WERI-Rb-1 (cell line): ENCODE measurements at regions not wholly inside any gene's neighbourhood (a gene's known extent, or its start where the extent isn't known, plus 50 kb on each side); places are given as distances from the start of the nearest gene placed in this dataset.
A peak's percentile ranks its signal among the peaks of the same experiment; 100 is the strongest.

Experiments used
- DNase-seq: peaks from one replicate; pipeline ENCODE4 v3.0.0-alpha.2; 2020
- H3K27ac ChIP-seq: fragments of 250-450 bp; sonication (Bioruptor Pico); 2 replicates; pipeline ENCODE4 v1.5.1; 2020; ENCODE audit warnings: mild to moderate bottlenecking, moderate library complexity
- H3K27me3 ChIP-seq: fragments of 250-450 bp; sonication (Bioruptor Pico); 2 replicates; pipeline ENCODE4 v1.5.1; 2021; ENCODE audit warnings: mild to moderate bottlenecking, low read depth, moderate library complexity; ENCODE audit not compliant: insufficient read depth, severe bottlenecking
- H3K36me3 ChIP-seq: fragments of 250-450 bp; sonication (Bioruptor Pico); 2 replicates; pipeline ENCODE4 v1.5.1; 2020; ENCODE audit warnings: mild to moderate bottlenecking, moderate library complexity
- H3K4me3 ChIP-seq: 2 replicates; pipeline ENCODE4 v1.5.1; 2011; ENCODE audit warnings: low read depth, mild to moderate bottlenecking, control low read depth, low read length
- H3K9me3 ChIP-seq: fragments of 250-450 bp; sonication (Bioruptor Pico); 2 replicates; pipeline ENCODE4 v1.5.1; 2021; ENCODE audit warnings: mild to moderate bottlenecking, moderate library complexity; ENCODE audit not compliant: severe bottlenecking
- CTCF ChIP-seq: IDR thresholded peaks from 2 replicates; pipeline ENCODE4 v1.5.1; 2011; ENCODE audit warnings: low read depth, mild to moderate bottlenecking, control low read depth, inconsistent platforms, low read length

DNA sequence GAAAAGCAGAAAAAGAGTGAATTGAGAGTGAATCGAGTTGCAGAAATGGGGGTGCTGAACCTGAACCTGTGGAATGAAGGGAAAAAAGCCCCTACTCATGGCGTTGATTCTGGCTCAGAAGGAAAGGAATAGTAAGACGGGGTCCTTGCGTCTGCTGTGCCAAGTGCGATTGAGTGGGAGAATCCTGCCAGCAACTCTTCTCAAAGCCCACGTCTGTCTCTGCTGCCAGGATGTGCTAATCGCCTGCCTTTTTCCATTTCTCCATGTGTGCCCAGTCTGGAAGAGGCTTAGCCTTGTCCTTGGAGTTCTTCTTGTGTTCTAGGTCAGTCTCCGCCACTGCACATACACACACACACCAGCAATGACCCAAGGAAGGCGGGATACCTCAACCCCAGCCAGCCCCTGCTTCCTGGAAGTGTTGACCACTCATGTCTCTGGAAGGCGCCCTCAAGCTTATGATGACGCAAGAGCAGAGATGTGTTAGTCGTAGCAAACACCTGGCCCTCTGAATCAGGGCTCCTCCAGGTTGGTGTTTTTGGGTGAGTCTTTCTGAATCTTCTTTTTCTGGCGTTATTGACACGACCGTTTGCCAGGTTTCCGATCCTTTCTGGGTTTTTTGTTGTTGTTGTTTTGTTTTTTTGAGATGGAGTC, 262.4 kb upstream of the PROK2 start:
- Histone ChIP-seq H3K4me3 (no peak overlapping the region), H3K27ac (no peak overlapping the region), H3K9me3 (no peaks in the 10 kb centered on the region), H3K27me3 (no peaks in the 10 kb centered on the region), H3K36me3 (no peaks in the 10 kb centered on the region)
- no peak for TF ChIP-seq CTCF
- DNase-seq, result no peak

DNA sequence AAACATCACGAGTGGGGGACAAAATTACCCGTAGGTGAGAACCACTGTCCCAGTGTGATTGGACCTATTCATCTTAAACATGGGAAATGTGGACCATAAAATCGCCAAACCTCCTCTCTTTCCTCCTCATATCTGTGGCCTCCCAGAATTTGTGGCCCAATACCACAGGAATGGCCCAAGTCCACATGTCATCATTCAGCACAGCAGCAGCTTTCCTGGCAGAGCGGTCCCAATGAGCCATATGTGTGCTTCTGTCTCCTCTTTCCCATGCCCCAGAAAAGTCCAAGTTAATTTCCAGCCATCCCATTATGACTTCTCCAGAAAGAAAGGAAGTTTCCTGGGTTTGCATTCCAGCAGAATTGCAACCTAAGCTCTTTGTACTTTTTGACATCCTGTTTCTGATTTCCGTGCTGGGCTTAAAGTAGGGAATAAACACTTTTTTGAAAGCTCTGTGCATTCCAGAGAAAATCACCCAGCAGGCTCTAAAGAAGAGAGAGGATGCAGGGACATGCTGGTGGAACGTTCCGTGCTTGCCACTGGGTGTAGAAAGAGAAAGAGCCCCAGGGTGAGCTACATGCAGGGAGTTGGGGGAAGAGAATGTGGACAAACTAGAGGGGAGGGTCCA, 259.4 kb upstream of the PROK2 start:
- no peak overlapping the region for H3K4me3 ChIP-seq
- no peak for DNase-seq
- TF ChIP-seq CTCF, result no peak

DNA sequence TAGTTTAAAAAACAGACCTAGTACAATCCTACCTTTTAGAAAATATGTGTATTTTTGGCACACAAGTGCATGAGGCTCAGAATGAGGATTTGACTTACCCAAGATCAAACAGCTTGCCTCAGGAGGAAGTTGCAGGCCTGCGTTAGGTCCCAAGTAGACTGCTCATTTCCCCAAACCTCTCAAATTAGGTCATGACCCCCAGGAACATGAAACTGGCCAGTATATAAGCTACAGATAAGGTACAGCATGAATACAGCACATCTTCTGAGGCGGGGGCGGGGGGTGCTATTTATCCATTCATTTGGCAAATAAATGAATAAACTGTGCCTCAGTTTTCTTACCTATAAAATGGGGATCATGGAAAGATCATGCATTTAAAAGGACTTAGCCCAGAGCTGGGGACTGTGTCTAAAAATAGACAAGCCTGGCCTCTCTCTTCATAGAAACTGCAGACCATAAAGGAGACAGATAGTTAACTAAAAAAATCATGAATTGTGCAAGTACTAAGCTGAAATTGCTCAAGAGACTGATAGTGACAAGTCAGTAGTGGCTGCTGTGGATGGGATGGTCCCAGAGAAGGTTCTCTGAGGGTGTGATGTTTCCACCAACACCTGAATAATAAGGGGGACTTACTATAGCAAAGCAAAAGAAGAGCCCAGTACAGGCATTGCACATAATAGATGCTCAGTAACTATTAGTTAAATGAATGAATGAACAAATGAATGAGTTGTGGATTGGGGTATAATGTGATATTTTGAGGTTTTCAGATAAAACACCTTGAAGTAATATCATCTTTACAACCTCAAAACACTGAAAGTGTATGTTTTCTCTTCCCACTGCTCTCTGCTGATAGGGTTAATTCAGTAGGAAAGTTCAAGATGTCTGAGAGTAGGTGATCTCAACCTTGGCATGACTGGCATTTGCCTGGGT, 258.5 kb upstream of the PROK2 start:
- Histone ChIP-seq H3K27ac (no peak overlapping the region), H3K4me3 (no peak overlapping the region), H3K9me3 (no peaks in the 10 kb centered on the region), H3K27me3 (no peaks in the 10 kb centered on the region), H3K36me3 (no peaks in the 10 kb centered on the region)
- TF ChIP-seq CTCF, result no peak
- DNase-seq, result no peak

More for the DNA sequence above, 259.4 kb upstream of the PROK2 start:
- Histone ChIP-seq H3K36me3 (no peaks in the 10 kb centered on the region), H3K27me3 (no peaks in the 10 kb centered on the region), H3K27ac (no peak overlapping the region), H3K9me3 (no peaks in the 10 kb centered on the region)

GRCh38 chr3:72042397-72043203, 257.7 kb upstream of the PROK2 start:
- H3K27me3 ChIP-seq, result no peaks in the 10 kb centered on the region
- H3K4me3 ChIP-seq, result no peak overlapping the region
- DNase-seq, result no peak
- H3K36me3 ChIP-seq, result no peaks in the 10 kb centered on the region
- peak overlapping the region; percentile 82 for H3K27ac ChIP-seq
- H3K9me3 ChIP-seq, result no peaks in the 10 kb centered on the region
- TF ChIP-seq CTCF, result no peak

DNA sequence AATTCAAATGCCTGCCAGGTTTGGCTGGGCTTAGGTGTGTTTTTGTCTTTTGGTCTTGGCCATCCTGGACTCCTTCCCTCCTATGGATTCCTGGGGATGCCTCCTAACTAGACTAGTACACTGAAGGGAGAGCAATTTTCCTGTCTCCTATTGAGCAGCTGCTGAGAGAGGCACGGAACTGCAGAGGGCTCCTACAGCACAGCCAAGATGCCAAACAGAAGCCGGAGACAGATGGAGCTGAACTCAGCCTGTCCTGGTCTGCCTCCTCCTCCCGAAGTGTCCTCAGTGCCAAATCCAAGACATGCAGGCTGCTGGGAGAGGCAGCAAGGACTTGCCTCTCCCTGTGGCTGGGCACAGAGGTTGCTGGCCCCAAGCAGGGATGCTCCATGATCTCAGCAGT, 256.6 kb upstream of the PROK2 start:
- H3K36me3 ChIP-seq, result no peaks in the 10 kb centered on the region
- no peaks in the 10 kb centered on the region for H3K9me3 ChIP-seq

More for the DNA sequence above, 256.6 kb upstream of the PROK2 start:
- Histone ChIP-seq H3K27me3 (no peaks in the 10 kb centered on the region), H3K4me3 (no peak overlapping the region; the same call in 1 of the 2 replicates), H3K27ac (peak overlapping the region; percentile 82)
- TF ChIP-seq CTCF, result peak; percentile 52
- peak; percentile 90 for DNase-seq
